ENCODE measurements at regions not wholly inside any gene's neighbourhood (a gene's known extent, or its start where the extent isn't known, plus 50 kb on each side); places are given as distances from the start of the nearest gene placed in this dataset.

DNA sequence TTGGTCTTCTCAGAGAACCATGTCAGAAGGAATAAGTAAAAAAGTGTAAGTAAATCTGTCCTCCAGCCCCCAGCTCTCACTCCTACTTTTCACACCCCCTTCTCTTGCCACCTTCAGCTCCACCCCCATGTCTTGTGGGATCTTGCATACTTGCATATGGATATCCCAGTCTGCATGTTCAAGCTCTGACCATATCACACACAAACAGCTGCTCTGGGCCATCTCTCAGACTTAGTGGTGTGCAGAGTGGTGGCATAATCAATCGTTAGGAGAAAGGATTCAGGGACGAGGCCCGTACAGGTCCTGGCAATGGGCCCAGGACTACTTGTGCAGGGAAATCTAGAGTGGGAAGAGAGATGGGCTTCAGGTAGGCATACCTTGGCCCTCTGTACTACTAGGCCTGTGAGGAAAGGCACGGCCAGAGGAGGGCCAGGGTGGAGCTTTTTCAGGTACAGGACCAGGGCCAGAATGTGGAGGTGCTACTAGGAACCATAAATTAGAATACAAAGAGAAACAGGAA is 112.0 kb upstream of the SGK1 start:
- TF ChIP-seq NFYB (IDR thresholded peaks at IDR 0.05; ENCODE audit: extremely low read depth, insufficient read length) (no peak), SP2 (IDR thresholded peaks at IDR 0.05; ENCODE audit: extremely low read depth, low read depth, low read length, poor library complexity, severe bottlenecking) (no peak), TCF7L2 (IDR thresholded peaks at IDR 0.05; ENCODE audit: low read depth, low read length) (no peak), ZNF175 (CRISPR knock-in tag; IDR thresholded peaks at IDR 0.05; ENCODE audit: low read depth) (no peak), IRF2 (CRISPR knock-in tag; IDR thresholded peaks at IDR 0.05) (no peak), ZZZ3 (IDR thresholded peaks at IDR 0.05) (no peak), FOSL1 (tag; conservative IDR thresholded peaks at IDR 0.05) (no peak)
- TF ChIP-seq, protein P1, sequence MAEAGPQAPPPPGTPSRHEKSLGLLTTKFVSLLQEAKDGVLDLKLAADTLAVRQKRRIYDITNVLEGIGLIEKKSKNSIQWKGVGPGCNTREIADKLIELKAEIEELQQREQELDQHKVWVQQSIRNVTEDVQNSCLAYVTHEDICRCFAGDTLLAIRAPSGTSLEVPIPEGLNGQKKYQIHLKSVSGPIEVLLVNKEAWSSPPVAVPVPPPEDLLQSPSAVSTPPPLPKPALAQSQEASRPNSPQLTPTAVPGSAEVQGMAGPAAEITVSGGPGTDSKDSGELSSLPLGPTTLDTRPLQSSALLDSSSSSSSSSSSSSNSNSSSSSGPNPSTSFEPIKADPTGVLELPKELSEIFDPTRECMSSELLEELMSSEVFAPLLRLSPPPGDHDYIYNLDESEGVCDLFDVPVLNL (CRISPR knock-in tag; IDR thresholded peaks at IDR 0.05; ENCODE audit: low read depth) = no peak
- TF ChIP-seq, protein P2, sequence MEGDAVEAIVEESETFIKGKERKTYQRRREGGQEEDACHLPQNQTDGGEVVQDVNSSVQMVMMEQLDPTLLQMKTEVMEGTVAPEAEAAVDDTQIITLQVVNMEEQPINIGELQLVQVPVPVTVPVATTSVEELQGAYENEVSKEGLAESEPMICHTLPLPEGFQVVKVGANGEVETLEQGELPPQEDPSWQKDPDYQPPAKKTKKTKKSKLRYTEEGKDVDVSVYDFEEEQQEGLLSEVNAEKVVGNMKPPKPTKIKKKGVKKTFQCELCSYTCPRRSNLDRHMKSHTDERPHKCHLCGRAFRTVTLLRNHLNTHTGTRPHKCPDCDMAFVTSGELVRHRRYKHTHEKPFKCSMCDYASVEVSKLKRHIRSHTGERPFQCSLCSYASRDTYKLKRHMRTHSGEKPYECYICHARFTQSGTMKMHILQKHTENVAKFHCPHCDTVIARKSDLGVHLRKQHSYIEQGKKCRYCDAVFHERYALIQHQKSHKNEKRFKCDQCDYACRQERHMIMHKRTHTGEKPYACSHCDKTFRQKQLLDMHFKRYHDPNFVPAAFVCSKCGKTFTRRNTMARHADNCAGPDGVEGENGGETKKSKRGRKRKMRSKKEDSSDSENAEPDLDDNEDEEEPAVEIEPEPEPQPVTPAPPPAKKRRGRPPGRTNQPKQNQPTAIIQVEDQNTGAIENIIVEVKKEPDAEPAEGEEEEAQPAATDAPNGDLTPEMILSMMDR (IDR thresholded peaks at IDR 0.05 in 2 of 3, conservative IDR thresholded peaks at IDR 0.05 in 1 of 3; ENCODE audit: insufficient read depth in 2 of 3, low read depth in 1 of 3, low read length in 3 of 3) = no peak
- TF ChIP-seq, protein P3, sequence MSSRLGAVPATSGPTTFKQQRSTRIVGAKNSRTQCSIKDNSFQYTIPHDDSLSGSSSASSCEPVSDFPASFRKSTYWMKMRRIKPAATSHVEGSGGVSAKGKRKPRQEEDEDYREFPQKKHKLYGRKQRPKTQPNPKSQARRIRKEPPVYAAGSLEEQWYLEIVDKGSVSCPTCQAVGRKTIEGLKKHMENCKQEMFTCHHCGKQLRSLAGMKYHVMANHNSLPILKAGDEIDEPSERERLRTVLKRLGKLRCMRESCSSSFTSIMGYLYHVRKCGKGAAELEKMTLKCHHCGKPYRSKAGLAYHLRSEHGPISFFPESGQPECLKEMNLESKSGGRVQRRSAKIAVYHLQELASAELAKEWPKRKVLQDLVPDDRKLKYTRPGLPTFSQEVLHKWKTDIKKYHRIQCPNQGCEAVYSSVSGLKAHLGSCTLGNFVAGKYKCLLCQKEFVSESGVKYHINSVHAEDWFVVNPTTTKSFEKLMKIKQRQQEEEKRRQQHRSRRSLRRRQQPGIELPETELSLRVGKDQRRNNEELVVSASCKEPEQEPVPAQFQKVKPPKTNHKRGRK (tag; IDR thresholded peaks at IDR 0.05) = no peak
